ENCODE measurements at regions not wholly inside any gene's neighbourhood (a gene's known extent, or its start where the extent isn't known, plus 50 kb on each side); places are given as distances from the start of the nearest gene placed in this dataset.
A peak's percentile ranks its signal among the peaks of the same experiment; 100 is the strongest.

DNA sequence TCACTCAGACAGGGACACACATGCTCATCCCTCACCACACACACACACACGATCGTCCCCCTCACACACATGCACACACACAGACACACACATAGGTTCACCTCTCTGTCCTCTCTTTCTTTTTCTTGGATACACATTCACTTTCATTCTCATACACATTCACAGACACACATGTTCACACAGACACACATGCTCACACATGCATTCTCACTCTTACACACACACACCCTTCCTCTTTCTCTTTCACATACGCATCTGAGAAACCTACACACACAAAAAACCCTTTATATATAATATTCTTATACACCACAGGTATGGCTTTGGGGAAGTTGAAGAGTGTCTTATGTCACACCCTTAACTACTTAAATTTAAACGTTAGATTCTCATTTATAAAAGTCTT is 248.6 kb upstream of the RUNX1 start:
- no peak for DNase-seq
- no peak overlapping the region for H3K4me3 Mint-ChIP-seq
- intact Hi-C loops (cut with micrococcal nuclease), result no loop called here
- POLR2A ChIA-PET, result interaction anchor here (1.6 kb wide), 1 partner anchor 201 kb away, joined by 4 read pairs; no protein-coding TSS in a partner anchor
- CTCF ChIA-PET, result no interaction called here
- H3K36me3 Mint-ChIP-seq (ENCODE audit: low read depth), result no peaks in the 10 kb centered on the region
- H3K4me1 Mint-ChIP-seq (ENCODE audit: low read depth), result peaks cover 18% of the 10 kb centered on the region
- no peak for ATAC-seq
- no peak overlapping the region for H3K27ac Mint-ChIP-seq
- H3K9me3 Mint-ChIP-seq, result peaks cover 2% of the 10 kb centered on the region
- no peaks in the 10 kb centered on the region for H3K27me3 Mint-ChIP-seq
- TF ChIP-seq CTCF (IDR thresholded peaks at IDR 0.05), result no peak

- H3K36me3 Mint-ChIP-seq (ENCODE audit: low read depth), result no peaks in the 10 kb centered on the region
- intact Hi-C loops (cut with micrococcal nuclease), result no loop called here
- no peak overlapping the region for H3K27ac Mint-ChIP-seq
- H3K4me1 Mint-ChIP-seq (ENCODE audit: low read depth), result peaks cover 18% of the 10 kb centered on the region
- H3K9me3 Mint-ChIP-seq, result peaks cover 2% of the 10 kb centered on the region
- DNase-seq (peak; percentile 7), ATAC-seq (no peak)
- no peak overlapping the region for H3K4me3 Mint-ChIP-seq
- no peak for TF ChIP-seq CTCF (IDR thresholded peaks at IDR 0.05)
- ChIA-PET CTCF (interaction anchor here (1.2 to 1.4 kb wide), 2 partner anchors 244 to 245 kb away, joined by 4 read pairs; no protein-coding TSS in a partner anchor), POLR2A (no interaction called here)
- H3K27me3 Mint-ChIP-seq, result no peaks in the 10 kb centered on the region
Measured at GRCh38 chr21:35294231-35294898, 245.3 kb upstream of the RUNX1 start.

GRCh38 chr21:35291973-35292627 is 243.0 kb upstream of the RUNX1 start:
- CTCF ChIA-PET, result interaction anchor here (0.9 kb wide), 1 partner anchor 20 kb away, joined by 3 read pairs; no protein-coding TSS in a partner anchor

GRCh38 chr21:35291034-35291433 is 241.9 kb upstream of the RUNX1 start:
- H3K4me3 Mint-ChIP-seq, result no peak overlapping the region
- ChIA-PET CTCF (no interaction called here), POLR2A (interaction anchor here (0.9 kb wide), 1 partner anchor 19 kb away, joined by 3 read pairs; no protein-coding TSS in a partner anchor)
- TF ChIP-seq CTCF (IDR thresholded peaks at IDR 0.05), result no peak
- ATAC-seq, result no peak
- H3K4me1 Mint-ChIP-seq (ENCODE audit: low read depth), result peaks cover 17% of the 10 kb centered on the region
- intact Hi-C loops (cut with micrococcal nuclease), result no loop called here
- no peak overlapping the region for H3K27ac Mint-ChIP-seq
- DNase-seq, result no peak
- peaks cover 6% of the 10 kb centered on the region for H3K36me3 Mint-ChIP-seq (ENCODE audit: low read depth)
- H3K27me3 Mint-ChIP-seq, result peaks cover 3% of the 10 kb centered on the region
- H3K9me3 Mint-ChIP-seq, result peaks cover 13% of the 10 kb centered on the region

More at GRCh38 chr21:35291973-35292627, 243.0 kb upstream of the RUNX1 start:
- H3K9me3 Mint-ChIP-seq, result peaks cover 12% of the 10 kb centered on the region
- peaks cover 18% of the 10 kb centered on the region for H3K4me1 Mint-ChIP-seq (ENCODE audit: low read depth)
- TF ChIP-seq CTCF (IDR thresholded peaks at IDR 0.05), result no peak
- H3K36me3 Mint-ChIP-seq (ENCODE audit: low read depth), result peaks cover 6% of the 10 kb centered on the region
- intact Hi-C loops (cut with micrococcal nuclease), result no loop called here
- no peak for DNase-seq
- no peak overlapping the region for H3K27ac Mint-ChIP-seq
- ATAC-seq, result no peak
- H3K4me3 Mint-ChIP-seq, result no peak overlapping the region
- POLR2A ChIA-PET, result no interaction called here
- H3K27me3 Mint-ChIP-seq, result peaks cover 3% of the 10 kb centered on the region

DNA sequence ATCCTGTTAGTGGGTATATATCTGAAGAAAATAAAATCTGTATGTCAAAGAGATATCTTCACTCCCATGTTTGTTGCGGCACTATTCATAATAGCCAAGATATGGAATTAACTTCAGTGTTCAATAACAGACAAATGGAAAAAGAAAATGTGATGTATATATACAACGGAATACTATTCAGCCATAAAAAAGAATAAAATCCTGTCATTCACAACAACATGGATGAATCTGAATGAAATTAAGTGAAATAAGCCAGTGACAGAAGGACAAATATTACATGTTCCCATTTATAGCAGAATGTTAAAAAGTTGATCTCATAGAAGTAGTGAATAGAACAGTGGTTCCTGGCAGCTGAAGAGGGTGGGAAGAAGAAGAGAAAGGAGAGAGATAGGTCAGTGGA is 239.1 kb upstream of the RUNX1 start:
- Mint-ChIP-seq H3K4me1 (ENCODE audit: low read depth) (no peaks in the 10 kb centered on the region), H3K4me3 (no peak overlapping the region), H3K27ac (no peak overlapping the region), H3K36me3 (ENCODE audit: low read depth) (peaks cover 6% of the 10 kb centered on the region), H3K27me3 (peaks cover 3% of the 10 kb centered on the region), H3K9me3 (peaks cover 13% of the 10 kb centered on the region)
- TF ChIP-seq CTCF (IDR thresholded peaks at IDR 0.05), result no peak
- no peak for ATAC-seq
- DNase-seq, result no peak
- CTCF ChIA-PET, result no interaction called here
- POLR2A ChIA-PET, result no interaction called here
- intact Hi-C loops (cut with micrococcal nuclease), result no loop called here

Measured in activated CD8-positive, alpha-beta T cell treated with anti-CD3 and anti-CD28 coated beads for 36 hours (primary cell).